Activated CD4-positive, CD25-positive, alpha-beta regulatory T cell treated with anti-CD3 and anti-CD28 coated beads, Interleukin-2, amount 50 U/mL, for 72 hours (primary cell): ENCODE measurements at regions not wholly inside any gene's neighbourhood (a gene's known extent, or its start where the extent isn't known, plus 50 kb on each side); places are given as distances from the start of the nearest gene placed in this dataset.

Experiments used
- DNase-seq: peaks from one replicate; pipeline ENCODE4 v3.0.0; 2021

DNA sequence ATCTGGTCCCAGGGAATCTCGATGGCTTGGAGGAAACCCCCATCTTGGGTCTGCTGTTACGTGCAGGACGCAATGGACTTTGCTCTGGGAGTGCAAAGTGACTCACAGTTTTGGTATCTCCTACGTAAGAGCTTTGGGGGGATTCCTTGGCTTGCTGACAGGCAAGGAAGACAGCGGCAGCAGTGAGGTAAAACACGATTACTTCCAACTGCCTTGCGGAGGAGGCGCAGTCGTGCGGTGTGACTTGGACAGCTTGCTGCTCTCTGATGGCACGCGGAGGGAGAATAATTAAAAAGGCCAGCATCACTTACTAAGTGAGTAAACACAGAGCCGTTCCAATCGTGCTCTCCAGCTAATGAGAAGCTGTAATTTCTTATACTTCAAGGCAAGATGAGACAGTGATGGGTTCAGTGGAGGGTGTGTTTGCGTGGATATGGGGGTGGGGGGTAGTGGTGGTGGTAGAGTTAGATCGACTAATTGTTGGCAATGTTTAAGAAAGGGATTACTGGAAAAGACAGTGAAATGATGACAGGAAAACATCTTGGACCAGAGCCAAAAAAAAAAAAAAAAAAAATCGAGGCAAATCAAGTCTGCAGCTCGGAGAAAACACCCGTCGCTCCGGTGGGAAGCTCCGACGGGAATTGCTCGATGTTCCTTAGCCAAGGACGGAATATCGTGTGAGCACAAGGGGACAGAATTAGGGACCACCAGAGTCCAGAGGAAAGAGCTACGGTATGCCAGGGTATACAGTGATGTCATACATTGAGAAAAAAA lies 184.8 kb upstream of the ZFHX3 start:
- DNase-seq, result no peak

DNA sequence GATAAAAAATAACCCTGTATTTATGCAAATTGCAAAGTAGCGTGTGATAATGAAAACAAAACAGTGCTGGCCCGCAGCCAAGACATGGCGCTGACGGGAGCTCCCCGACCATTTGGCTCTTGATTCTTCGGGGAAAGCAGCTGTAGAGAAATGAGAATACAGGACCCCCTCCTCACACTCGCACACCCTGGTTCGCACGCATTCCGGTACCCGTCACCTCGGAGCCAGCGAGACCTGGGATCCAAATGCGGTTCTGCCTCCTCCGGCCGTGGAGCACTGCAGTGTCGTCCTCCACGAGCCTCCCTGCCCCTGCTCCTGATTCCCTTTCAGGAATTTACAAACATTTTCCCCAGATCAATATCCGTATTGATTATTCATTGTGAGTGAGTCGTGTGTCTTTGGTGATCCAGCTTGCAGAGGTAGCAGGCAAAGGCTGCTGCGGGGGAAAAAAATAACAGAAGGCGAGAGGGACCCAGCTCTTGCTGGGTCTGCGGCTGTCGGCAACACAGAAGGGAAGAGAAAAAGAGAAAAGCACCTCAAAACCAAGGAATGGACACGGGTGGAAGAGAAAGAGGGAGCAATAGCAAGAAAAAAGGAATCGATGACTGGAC lies 184.1 kb upstream of the ZFHX3 start:
- no peak for DNase-seq

- DNase-seq, result no peak
Measured at GRCh38 chr16:73231379-73231778, 183.5 kb upstream of the ZFHX3 start.

GRCh38 chr16:73230651-73231050 lies 182.7 kb upstream of the ZFHX3 start:
- DNase-seq, result no peak

GRCh38 chr16:73228649-73229048 lies 180.7 kb upstream of the ZFHX3 start:
- no peak for DNase-seq

GRCh38 chr16:73226675-73227074 lies 178.7 kb upstream of the ZFHX3 start:
- DNase-seq, result no peak

DNA sequence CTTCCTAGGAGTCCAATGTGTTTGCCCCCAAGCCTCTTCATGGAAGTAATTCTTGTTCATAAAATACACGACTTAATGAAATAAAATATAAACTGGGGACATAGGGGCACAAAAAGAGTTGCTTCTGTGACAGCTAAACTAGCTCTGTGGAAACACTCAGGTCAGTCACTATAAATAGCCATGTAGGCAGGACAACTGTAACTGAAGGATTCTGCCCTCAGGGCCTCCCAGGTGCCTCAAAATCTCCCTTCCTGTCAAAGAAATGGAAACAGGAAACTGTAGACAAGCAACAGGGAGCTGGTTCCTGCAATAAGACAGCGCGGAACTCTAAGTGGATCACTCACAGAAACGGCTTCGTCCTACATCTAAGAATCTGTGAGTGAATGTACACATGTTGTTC lies 178.1 kb upstream of the ZFHX3 start:
- DNase-seq, result no peak

DNA sequence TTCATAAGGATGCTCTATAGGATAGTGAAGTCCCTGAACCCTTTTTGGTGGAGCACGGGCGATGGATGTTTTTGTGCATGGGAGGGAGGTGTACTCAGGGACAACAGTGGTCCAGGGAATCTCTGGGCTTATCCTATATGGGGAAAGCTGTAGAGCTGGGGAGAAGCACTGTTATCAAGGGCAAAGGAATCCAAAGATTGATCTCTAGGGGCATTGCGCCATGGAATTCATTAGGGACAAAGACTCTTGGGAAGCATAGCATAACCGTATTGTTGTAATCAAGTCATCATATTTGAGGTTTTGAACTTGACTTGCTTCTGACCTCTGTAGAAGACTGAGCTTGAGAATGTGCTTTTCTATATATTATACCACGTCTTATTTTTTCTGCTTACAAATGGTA lies 172.9 kb upstream of the ZFHX3 start:
- no peak for DNase-seq

GRCh38 chr16:73219176-73219575 lies 171.2 kb upstream of the ZFHX3 start:
- no peak for DNase-seq

- no peak for DNase-seq
Measured at GRCh38 chr16:73217654-73218053, 169.7 kb upstream of the ZFHX3 start.

- no peak for DNase-seq
Measured at GRCh38 chr16:73216932-73217331, 169.0 kb upstream of the ZFHX3 start.

DNA sequence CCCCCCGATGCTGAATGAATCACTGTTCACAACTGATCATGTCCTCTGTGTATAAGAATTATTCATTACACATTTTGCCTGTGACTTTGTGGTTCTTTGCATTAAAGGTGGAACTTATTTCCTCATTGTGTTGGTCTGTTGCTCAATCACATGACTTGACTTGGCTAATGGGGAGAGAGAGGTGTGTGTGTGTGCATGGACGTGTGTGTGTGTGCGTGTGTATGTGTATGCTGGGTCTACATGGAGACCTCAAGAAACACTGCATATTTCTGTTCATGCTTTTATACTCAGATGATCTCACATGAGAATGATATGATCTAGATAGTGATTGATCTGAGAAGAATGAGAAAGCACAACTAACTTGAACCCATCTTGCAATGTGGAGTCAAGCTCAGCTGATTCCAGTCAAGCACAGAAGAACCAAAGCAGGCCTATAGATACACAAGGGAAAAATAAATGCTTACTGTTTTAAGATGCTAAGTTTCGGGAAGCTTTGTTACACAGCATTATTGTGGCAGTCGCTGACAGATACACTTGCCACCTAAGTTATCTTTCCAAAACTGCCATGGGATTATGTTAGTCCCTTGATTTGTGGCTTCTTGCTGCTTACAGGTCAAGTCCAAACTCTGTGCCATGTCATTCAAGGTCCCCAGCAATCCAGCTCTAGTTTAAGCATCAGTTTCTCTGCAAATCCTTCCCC lies 167.9 kb upstream of the ZFHX3 start:
- no peak for DNase-seq

DNA sequence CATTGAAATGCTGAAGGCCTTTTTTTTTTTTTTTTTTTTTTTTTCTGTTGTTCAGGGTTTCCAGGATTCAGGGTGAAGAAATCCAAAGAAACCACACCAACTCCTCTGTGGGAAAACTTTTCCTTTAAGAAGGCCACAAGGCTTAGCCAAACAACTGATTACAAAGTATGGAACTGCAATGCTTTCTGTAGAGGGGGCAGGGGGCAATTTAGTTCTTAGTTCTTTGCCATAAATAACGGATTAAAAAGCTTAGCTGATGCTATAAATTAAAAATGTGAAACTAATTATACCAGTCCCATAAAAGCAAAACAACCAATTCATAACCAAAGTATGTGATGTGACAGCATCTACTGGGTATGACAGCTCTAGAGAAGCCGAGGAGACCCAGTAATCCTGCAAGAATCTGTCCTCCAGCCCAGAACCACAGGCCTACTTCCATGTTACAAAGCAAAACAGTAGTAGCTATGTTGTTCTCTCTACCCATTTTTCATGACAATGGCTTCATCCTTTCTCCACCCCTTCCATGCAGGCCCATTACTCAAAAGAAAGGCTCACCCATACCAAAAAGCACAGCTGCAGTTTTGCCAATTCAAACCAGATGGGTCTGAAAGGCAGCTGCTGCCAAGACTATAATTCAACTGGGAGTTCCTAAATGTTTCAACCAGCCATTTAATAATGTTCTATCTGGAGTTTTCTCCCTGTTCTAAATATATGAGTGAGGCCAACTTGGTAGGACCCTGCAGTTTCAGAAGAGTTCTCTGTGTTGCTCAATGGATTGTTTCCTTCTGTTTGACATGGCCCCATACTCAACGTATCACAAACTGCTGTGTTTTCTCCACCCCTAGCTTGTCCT lies 167.1 kb upstream of the ZFHX3 start:
- DNase-seq, result no peak

DNA sequence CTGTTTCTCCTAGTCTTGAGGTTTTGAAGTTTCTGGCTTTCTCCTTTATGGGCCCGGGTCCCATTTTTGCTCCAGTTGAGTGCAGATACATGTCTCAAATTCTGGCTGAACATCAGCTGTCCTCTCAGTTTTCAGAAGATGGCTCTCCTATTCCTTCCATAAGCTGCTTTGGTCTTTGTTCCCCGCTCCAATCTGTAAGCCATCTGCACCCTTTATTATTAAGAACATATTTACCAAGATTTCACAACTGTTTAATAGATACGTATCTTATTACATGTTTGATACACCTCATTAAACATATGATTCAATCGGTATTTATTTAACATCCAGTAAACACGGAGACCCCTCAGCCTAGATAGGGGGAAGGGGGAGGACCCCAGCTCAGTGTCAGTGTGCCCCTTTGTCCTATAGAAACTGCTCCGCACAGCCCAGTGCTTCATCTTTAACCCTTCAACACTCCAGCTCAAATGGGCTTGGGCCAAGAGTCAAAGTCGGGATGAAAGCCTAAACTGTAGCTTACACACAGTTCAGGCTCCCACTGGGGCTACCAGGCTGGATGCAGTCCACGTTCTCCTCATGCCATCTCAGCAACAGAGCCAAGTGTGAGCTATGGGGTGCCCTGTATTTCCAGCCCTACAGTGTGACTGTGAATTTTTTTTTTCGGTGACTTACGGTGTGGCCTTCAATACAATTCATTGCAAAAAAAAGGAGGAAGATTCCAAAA lies 166.0 kb upstream of the ZFHX3 start:
- no peak for DNase-seq

DNA sequence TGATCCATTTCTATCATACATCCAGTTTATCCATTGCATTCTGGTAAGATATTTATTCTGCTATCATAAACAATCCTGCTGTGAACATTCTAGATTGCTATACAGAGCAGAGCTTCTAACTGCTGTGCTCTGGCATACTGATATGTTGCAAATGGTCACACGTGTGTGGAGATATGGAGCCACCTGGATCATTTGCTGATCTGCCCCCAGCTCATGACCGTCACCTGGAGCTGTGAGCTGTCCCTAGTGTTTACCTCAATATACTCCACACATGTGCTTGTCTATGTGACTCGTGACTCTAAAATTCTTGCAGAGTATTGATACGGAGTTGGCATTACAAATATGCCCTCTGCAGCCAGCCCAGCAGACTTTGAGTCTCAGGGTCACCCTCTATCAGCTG lies 164.5 kb upstream of the ZFHX3 start:
- DNase-seq, result no peak

- no peak for DNase-seq
Measured at GRCh38 chr16:73210686-73211085, 162.8 kb upstream of the ZFHX3 start.

DNA sequence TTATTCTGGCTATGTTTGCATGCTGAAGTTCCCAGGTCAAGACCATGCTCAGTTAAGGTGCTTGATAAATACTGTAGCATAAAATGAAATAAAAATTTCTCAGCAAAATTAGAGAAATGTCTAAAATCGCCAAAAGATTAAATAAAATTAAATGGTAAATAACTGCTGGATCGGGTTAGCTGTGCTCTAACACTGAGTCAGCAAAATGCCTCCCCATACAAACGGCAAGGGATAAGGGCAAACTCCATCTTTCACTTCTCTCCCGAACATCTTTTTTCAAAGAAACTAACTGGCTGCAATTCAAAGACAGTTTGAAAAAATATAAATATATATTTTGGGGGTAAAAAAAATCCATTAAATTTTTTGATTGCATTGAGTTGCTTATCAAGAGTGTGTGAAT lies 162.2 kb upstream of the ZFHX3 start:
- DNase-seq, result no peak

DNA sequence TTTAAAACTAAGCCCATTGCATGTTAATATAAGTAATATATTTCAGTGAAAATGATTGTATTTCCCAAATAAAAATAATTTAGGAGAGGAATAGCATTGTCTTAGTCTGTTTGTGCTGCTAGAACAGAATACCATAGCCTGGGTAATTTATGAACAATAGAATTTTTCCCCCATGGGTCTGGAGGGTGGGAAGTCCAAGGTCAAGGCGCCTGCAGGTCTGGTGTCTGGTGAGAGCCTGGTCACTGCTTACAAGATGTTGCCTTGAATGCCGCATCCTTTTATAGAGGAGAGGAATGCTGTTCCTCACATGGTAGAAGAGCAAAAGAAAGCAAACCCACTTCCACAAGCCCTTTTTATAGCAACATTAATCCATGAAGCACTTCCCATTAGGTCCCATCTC lies 161.3 kb upstream of the ZFHX3 start:
- DNase-seq, result no peak

DNA sequence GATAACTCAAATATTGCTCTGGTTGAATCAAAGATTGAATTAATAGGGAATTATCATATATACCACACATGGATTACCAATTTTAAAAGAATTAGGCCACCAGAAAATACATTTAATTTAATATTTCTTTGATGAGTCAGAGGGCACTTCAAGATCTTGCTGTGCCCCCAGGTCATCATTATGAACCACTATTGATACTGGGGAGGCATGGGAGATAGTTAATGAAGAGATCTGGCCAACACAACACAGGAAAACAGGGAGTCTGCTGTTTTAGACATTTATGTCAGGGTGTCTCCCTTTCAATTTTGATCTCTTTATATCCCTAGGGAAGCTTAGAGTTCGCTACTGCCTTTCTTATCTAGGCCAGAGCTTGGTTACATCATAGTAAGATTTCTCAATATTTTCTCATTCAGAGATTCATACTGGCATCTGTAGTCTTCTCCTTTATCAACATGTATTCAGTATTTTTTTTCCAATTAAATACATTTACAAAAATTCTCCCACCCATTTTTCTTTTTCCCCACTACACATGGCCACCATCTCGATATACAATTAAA lies 158.3 kb upstream of the ZFHX3 start:
- DNase-seq, result no peak

DNA sequence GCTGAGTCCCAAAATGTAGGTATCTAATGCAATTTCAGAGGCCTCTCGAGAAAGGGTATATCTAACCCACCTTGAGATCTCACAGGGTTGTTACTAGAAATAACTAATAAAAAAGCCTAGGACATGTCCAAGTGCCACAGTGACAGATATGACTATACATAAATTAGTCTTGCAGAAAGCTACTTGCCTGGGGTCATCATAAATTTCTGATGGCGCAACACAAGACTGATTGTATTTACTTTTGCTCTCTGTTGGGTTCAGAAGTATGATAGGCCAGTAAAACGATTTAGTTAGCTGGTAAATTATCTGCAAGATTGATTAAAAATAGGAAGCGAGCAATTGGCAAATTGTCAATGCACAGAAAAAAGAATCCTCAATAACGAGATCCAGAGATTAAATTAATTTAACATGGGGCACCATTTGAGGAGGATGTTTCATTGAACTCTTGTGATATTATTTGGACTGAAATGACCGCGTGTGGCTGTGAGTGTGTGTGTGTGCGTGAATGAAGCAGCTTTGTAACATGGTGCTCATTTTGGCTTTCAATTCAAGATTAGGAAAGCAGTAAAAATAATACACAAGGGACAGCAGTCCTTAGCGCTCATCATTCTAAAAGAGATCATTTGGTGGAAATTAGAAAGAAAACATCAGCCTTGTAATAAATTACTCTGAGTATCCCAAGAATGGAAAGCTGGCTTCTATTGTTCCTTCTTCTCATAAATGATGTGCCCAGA lies 157.4 kb upstream of the ZFHX3 start:
- no peak for DNase-seq

DNA sequence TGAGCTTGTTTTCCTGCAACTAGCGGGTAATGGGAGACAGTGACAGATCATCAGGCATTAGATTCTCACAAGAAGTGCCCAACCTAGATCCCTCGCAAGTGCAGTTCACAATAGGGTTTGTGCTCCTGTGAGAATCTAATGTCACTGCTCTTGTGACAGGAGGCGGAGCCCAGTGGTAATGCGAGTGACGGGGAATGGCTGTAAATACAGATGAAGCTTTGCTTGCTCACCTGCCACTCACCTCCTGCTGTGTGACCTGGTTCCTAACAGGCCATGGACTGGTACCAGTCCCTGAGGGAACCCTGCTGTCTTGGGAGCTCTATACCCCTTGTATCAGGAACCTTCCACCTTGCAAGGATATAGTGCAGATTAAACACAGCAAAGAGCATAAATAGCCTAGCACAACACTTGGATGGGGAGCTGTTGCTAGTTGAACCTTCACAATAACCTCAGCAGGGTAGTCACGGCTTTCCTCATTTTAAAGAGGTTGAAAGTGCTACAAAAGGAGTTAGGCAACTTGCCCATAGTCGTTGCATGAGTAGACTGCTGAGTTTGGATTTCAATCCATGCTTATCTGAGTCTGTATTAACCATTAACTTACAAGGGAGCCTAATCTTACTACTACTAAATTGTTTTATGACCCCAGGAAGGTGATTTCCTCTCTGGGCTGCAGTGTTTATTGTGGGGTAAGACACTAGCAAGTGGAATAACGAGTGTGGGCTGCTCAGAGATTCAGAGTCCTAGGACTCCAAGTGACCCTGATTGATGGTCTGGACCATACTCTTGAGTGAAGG lies 156.6 kb upstream of the ZFHX3 start:
- no peak for DNase-seq
